PC-9 (cell line): ENCODE measurements at regions not wholly inside any gene's neighbourhood (a gene's known extent, or its start where the extent isn't known, plus 50 kb on each side); places are given as distances from the start of the nearest gene placed in this dataset.

Experiments
- BruUV-seq: library from RNA; stranded (reverse); fragments of 400-500 nt; replicated peaks from 2 replicates; lab custom pipeline; 2021; lab: Mats Ljungman, UMichigan
- CTCF ChIA-PET: fragments of 300-600 bp; sonication (Branson Sonifier 250); formaldehyde crosslinking; loops from one replicate; lab custom pipeline; 2022; ENCODE audit warnings: antibody characterized with exemption; lab: Charles Lee
- POLR2A ChIA-PET: fragments of 300-600 bp; sonication (Branson Sonifier 250); formaldehyde crosslinking; loops from one replicate; lab custom pipeline; 2022; ENCODE audit warnings: antibody characterized with exemption; ENCODE audit not compliant: unreplicated experiment; lab: Charles Lee
- DNase-seq, 2 experiments: peaks; one replicate each; pipeline versions ENCODE4 v3.0.0 to v3.0.0-alpha.2; 2015 to 2022; ENCODE audit warnings: mixed read lengths in 1 of 2
- H2AFZ ChIP-seq: fragments of 200-600 bp; sonication (generic); 2 replicates; pipeline ENCODE4 v1.8.1; 2017; ENCODE audit warnings: antibody characterized with exemption
- H3F3A ChIP-seq: fragments of 200-600 bp; sonication (generic); 2 replicates; pipeline ENCODE4 v1.8.1; 2017; ENCODE audit warnings: antibody characterized with exemption, mild to moderate bottlenecking, low read depth; ENCODE audit not compliant: insufficient read depth
- H3K27ac ChIP-seq: fragments of 200-600 bp; sonication (generic); 2 replicates; pipeline ENCODE4 v1.6.1; 2016; ENCODE audit warnings: mixed run types
- H3K27me3 ChIP-seq: fragments of 200-600 bp; sonication (generic); 2 replicates; pipeline ENCODE4 v1.6.1; 2016; ENCODE audit warnings: low read depth, mixed run types; ENCODE audit not compliant: insufficient read depth
- H3K36me3 ChIP-seq: fragments of 200-600 bp; sonication (generic); 2 replicates; pipeline ENCODE4 v1.6.1; 2016; ENCODE audit warnings: low read depth, mixed run types
- H3K4me1 ChIP-seq: fragments of 200-600 bp; sonication (generic); replicated peaks from 2 replicates; pipeline ENCODE4 v1.6.1; 2016; ENCODE audit warnings: mixed run types; ENCODE audit not compliant: insufficient read depth
- H3K4me2 ChIP-seq: fragments of 200-600 bp; sonication (generic); 2 replicates; pipeline ENCODE4 v1.6.1; 2017; ENCODE audit warnings: mixed run types
- H3K4me3 ChIP-seq: fragments of 200-600 bp; sonication (generic); 2 replicates; pipeline ENCODE4 v1.6.1; 2016; ENCODE audit warnings: mixed run types
- H3K79me2 ChIP-seq: fragments of 200-600 bp; sonication (generic); 2 replicates; pipeline ENCODE4 v1.6.1; 2017; ENCODE audit warnings: low read depth, mixed run types
- H3K9me2 ChIP-seq: fragments of 200-600 bp; sonication (generic); 2 replicates; pipeline ENCODE4 v1.8.1; 2017; ENCODE audit warnings: mild to moderate bottlenecking; ENCODE audit not compliant: insufficient read depth
- H3K9me3 ChIP-seq: fragments of 200-600 bp; sonication (generic); 2 replicates; pipeline ENCODE4 v1.8.1; 2016; ENCODE audit warnings: low read depth; ENCODE audit not compliant: insufficient read depth
- H4K20me1 ChIP-seq: fragments of 200-600 bp; sonication (generic); 2 replicates; pipeline ENCODE4 v1.8.1; 2017; ENCODE audit not compliant: insufficient read depth
- EZH2 ChIP-seq: fragments of 200-600 bp; sonication (generic); IDR thresholded peaks from 2 replicates; pipeline ENCODE4 v1.8.0; 2017; ENCODE audit warnings: antibody characterized with exemption, low read depth
- intact Hi-C: fragments of 100-400 bp; cut with micrococcal nuclease; formaldehyde crosslinking; loops from one replicate; pipeline ENCODE4 v1.10.0; 2022; ENCODE audit not compliant: unreplicated experiment
- TF ChIP-seq, protein P1 (sequence below): fragments of 200-600 bp; sonication (generic); conservative IDR thresholded peaks from 2 replicates; pipeline ENCODE4 v1.6.1; 2017; ENCODE audit warnings: mixed run types, antibody characterized with exemption, mild to moderate bottlenecking, moderate library complexity

DNA sequence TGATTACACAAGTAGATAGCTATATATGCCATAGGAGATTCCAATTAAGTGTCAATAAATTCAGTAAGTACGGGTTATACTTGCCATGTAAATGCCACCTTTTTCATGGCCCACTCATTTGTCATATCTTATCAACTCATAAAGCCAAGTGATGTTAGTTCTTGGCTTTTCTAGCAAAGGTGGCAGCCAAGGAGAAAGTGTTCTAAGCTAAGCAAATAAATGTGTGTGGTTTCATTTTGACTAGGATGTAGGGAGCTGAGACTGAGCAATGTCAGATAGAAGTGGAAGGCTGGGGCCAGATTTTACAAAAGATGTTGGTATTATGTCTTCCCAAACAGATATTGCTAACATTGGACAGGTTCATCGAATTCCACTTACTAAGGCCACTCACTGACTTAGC lies 952.0 kb downstream of the SLC4A3 start:
- H3F3A ChIP-seq: no peaks in the 10 kb centered on the region
- no peaks in the 10 kb centered on the region for H3K9me2 ChIP-seq
- no peaks in the 10 kb centered on the region for H3K36me3 ChIP-seq
- no peaks in the 10 kb centered on the region for H4K20me1 ChIP-seq
- TF ChIP-seq, protein P1, sequence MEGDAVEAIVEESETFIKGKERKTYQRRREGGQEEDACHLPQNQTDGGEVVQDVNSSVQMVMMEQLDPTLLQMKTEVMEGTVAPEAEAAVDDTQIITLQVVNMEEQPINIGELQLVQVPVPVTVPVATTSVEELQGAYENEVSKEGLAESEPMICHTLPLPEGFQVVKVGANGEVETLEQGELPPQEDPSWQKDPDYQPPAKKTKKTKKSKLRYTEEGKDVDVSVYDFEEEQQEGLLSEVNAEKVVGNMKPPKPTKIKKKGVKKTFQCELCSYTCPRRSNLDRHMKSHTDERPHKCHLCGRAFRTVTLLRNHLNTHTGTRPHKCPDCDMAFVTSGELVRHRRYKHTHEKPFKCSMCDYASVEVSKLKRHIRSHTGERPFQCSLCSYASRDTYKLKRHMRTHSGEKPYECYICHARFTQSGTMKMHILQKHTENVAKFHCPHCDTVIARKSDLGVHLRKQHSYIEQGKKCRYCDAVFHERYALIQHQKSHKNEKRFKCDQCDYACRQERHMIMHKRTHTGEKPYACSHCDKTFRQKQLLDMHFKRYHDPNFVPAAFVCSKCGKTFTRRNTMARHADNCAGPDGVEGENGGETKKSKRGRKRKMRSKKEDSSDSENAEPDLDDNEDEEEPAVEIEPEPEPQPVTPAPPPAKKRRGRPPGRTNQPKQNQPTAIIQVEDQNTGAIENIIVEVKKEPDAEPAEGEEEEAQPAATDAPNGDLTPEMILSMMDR: no peak
- no peak for TF ChIP-seq EZH2
- no peak overlapping the region for H3K4me2 ChIP-seq
- H2AFZ ChIP-seq: no peak overlapping the region
- DNase-seq: no peak
- H3K9me3 ChIP-seq: no peaks in the 10 kb centered on the region
- no peaks in the 10 kb centered on the region for H3K27me3 ChIP-seq
- ChIA-PET POLR2A (no interaction called here), CTCF (no interaction called here)
- intact Hi-C loops: no loop called here
- no peak overlapping the region for H3K27ac ChIP-seq
- no peaks in the 10 kb centered on the region for H3K79me2 ChIP-seq
- no peak overlapping the region for H3K4me3 ChIP-seq
- H3K4me1 ChIP-seq: no peaks in the 10 kb centered on the region
- BruUV-seq: no TSS peak

DNA sequence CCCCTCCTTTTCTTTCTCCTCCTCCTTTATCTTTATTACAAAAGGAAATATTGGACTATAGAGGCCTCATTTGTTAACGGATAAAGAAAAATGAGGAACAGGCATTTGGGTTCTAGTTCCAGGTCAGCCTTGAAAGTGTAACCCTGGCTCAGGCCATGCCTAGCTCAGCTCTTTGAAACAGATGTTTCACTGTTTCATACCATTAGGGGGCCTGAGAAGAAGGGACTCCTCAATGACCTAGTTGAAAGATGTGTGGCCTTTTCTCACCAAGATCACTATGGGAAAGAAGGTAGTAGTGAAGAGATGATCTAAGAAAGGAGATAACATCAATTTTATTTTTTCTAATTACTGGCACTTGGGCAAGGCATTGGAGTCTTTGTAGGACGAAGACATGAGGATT lies 952.7 kb downstream of the SLC4A3 start:
- CTCF ChIA-PET: no interaction called here
- H3K9me2 ChIP-seq: no peaks in the 10 kb centered on the region
- no peak overlapping the region for H3K27ac ChIP-seq
- H3K4me1 ChIP-seq: no peaks in the 10 kb centered on the region
- H3K9me3 ChIP-seq: no peaks in the 10 kb centered on the region
- no peak overlapping the region for H3K4me3 ChIP-seq
- no peaks in the 10 kb centered on the region for H3F3A ChIP-seq
- DNase-seq: no peak
- no peak overlapping the region for H2AFZ ChIP-seq
- H3K79me2 ChIP-seq: no peaks in the 10 kb centered on the region
- H3K36me3 ChIP-seq: no peaks in the 10 kb centered on the region
- H4K20me1 ChIP-seq: no peaks in the 10 kb centered on the region
- intact Hi-C loops: no loop called here
- no peaks in the 10 kb centered on the region for H3K27me3 ChIP-seq
- no peak overlapping the region for H3K4me2 ChIP-seq
- TF ChIP-seq, protein P1: no peak
- TF ChIP-seq EZH2: no peak
- POLR2A ChIA-PET: no interaction called here
- BruUV-seq: no TSS peak

DNA sequence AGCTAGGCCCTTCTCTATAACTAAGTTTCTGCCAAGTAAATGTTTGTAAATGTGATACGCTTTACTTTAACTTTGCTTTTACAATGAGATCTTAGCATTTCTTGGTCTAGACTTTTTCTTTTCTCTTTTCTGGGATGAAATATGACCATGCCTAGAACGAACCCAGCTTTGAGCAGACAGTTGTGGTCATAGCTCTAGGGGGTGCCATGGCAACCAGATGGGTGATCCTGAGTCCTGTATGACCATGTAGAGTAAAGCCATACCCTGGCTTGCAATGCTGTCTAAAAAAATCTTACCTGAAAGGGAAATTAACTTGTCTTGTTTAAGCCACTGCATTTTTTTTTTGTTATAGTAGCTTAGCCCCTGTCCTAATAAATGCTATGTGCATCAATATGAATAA lies 956.3 kb downstream of the SLC4A3 start:
- H3K36me3 ChIP-seq: no peaks in the 10 kb centered on the region
- H3K79me2 ChIP-seq: no peaks in the 10 kb centered on the region
- no peaks in the 10 kb centered on the region for H3K4me1 ChIP-seq
- TF ChIP-seq, protein P1: no peak
- TF ChIP-seq EZH2: no peak
- H3K4me3 ChIP-seq: no peak overlapping the region
- no peak overlapping the region for H3K27ac ChIP-seq
- H3F3A ChIP-seq: no peaks in the 10 kb centered on the region
- no peaks in the 10 kb centered on the region for H3K9me2 ChIP-seq
- ChIA-PET POLR2A (no interaction called here), CTCF (interaction anchor here (0.7 kb wide), 1 partner anchor 98 kb away, joined by 3 read pairs; no protein-coding TSS in a partner anchor)
- BruUV-seq: no TSS peak
- H3K4me2 ChIP-seq: no peak overlapping the region
- no peaks in the 10 kb centered on the region for H4K20me1 ChIP-seq
- intact Hi-C loops: no loop called here
- no peaks in the 10 kb centered on the region for H3K9me3 ChIP-seq
- no peak overlapping the region for H2AFZ ChIP-seq
- DNase-seq: no peak
- H3K27me3 ChIP-seq: no peaks in the 10 kb centered on the region
